HG03196 (cell line): ENCODE measurements at regions not wholly inside any gene's neighbourhood (a gene's known extent, or its start where the extent isn't known, plus 50 kb on each side); places are given as distances from the start of the nearest gene placed in this dataset.
"Not testable (repeated sequence)": the region's sequence is repeated elsewhere in the genome, so short reads cannot be mapped to it uniquely, and the experiment has no call there.

Source experiments
- ATAC-seq: cut with Tn5 transposase; IDR thresholded peaks from one replicate; pipeline ENCODE4 v1.9.1; 2021; ENCODE audit not compliant: unreplicated experiment

DNA sequence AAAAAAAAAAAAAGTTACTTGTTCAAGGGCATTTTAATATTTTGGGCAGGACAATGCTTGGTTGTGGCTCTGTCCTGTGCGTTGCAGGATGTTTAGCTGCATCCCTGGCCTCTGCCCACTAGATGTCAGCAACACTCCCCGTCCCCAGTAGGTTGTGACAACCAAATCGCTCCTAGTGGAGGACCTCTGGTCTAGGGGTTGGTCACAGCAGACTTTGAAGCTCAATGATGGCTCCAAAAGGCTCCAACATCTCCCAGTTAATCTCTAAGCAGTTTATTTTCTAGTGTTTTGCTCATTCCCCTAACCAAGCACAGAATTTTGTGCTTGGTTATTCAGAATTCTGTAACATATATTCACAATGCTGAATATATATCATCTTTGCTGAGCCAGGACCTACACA, 67.0 kb downstream of the CHRNA1 start:
- ATAC-seq, result peak; percentile 82

DNA sequence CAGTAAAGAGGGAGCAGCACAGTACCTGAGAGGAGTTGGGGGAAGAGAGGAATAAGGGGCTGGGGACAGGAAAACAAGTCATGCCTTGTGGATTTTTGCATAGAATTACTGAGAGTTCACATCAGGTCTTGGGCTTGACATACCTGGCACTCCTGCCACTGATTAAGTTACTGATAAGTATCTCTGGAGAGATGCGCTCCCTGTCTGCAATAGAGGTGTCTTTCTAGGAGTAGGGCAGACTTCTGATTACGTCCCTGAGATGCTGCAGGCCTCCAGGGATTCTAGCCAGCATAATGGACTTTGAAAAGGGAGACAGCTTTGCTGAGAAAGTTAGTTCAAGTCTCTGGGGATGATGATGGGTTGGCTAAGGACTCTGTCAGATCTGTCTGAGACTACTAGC, 69.4 kb downstream of the CHRNA1 start:
- ATAC-seq, result no peak

- ATAC-seq, result no peak
Observed at GRCh38 chr2:174694196-174694878, 69.9 kb downstream of the CHRNA1 start.

- no peak for ATAC-seq
Observed at GRCh38 chr2:174693344-174693743, 70.9 kb downstream of the CHRNA1 start.

DNA sequence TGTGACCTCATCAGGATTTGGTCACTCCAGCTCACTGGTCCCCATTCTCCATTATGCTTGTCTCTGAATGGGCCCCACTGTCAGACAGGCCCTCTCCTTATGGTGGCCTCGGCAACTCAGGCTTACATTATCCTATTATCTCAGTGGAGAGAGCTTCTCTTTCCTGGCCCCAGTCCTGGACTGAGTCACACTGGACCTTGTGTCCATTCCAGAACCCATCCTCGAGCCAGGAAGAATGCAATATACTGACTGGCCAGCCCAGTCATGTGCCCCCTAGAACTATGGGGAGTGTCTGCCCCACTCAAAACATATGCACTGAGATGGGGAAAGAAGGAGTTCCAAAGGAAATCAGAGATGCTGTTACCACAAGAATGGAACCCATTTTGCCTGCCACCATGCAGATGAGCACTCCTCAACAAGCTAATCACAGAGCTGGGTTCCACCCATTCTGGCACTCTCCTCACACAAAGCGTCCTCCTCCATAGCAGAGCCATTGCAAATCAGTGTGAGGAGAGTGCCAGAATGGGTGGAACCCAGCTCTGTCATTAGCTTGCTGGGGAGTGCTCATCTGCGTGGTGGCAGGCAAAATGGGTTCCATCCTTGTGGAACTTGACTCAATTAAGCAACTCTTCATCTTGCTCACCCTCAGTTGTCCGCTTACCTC, 71.9 kb downstream of the CHRNA1 start:
- no peak for ATAC-seq

DNA sequence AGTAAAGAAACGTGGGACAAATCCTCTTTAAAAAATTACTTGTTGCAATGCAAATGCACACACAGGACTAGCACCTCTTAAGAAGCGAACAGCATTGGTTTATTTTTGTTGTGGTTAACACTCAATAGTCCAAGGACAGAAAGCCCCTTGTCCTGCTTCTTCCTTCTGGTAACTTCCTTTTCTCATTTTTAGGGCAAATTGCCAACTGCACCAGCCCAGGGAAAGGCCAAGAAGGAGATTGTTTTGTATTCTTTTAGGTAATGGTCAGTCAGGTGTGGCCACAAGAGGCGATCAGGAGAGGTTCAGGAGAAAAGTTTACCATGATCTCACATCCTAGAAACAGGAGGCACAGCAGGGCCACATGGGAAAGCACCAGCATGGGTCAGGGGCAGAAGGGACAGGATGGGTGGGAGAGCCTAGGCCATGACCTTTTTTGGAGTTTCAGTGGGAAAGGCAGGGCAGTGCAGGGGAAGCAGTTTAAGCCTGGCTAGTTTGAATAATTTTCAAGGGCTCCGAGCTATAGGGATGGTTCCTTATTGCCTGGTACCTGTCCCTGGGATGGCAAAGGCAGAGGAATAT, 73.0 kb downstream of the CHRNA1 start:
- no peak for ATAC-seq

- no peak for ATAC-seq
Observed at GRCh38 chr2:174690026-174690425, 74.2 kb downstream of the CHRNA1 start.

DNA sequence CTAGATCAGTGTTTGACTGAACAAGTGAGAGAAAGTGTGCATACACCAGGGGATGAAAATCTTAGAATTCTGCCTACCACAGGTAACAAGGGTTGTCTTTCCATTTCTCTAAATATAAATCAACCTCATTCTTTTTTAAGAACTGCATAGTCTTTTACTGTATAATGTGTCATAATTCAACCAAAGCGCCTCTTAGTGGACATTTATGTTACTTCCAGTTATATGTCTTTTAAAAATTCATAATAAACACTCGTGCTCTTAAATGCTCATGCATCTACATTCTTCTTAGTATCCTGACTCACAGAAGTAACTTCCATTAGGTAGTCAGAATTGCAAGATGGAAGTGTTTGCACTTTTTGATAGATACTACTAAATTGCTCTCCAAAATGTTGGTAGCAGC, 76.2 kb downstream of the CHRNA1 start:
- no peak for ATAC-seq

DNA sequence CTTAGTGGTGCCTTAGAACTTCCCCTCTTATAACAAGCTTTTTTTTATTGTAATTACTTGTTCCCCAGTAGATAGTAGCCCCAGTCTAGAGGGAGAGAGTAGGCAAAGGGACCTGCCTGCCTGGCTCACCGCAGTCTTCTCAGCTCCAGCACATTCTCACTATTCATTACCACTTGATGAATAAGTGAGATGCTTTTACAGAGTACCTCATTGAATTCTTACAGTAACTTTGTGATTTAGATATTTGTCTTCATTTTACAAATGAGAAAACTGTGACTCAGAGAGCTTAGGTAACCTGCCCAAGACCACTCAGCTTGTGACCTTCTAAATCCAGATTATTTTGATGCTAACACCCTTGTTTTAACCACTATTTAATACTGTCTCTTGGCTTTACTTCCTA, 77.8 kb downstream of the CHRNA1 start:
- no peak for ATAC-seq

DNA sequence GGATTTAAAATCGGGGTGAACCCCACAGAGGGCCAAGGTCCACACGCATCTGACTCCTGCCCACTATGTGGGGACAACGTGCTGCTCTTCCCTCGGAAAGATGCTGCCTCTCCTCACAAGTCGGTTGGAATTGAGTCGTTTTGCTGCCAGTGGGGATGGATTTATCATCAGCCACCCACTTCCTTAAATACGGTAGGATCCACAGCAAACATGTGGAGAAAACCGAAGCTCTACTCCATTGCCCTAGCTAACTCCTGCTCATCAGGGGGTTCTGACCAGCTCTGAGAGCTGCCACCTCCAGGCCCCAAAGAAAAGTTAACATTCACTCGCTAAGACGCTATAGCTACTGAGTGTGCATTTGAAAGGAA, 80.9 kb downstream of the CHRNA1 start:
- no peak for ATAC-seq

GRCh38 chr2:174682578-174683391, 81.5 kb downstream of the CHRNA1 start:
- ATAC-seq, result peak; percentile 57

GRCh38 chr2:174682007-174682577, 82.2 kb downstream of the CHRNA1 start:
- ATAC-seq, result peak; percentile 32

- ATAC-seq, result no peak
Observed at GRCh38 chr2:174681099-174682006, 82.9 kb downstream of the CHRNA1 start.

DNA sequence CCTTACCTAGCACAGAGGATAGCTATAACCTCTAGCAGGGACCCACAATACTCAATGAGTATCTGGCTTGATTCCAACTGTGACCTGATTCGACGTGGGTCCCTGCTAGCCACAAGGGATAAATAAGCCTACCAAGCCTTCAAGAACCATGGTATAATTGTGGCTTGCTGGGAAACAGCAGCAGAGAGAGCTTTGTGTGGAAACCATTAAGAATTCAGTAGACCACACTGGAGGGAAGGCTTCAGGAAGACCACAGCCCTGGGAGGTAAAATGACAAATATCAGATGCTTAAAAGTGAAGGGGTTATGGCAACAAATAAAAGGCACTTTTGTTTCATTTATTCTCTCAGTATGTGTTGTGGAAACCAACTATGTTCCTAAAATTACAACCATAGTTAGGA, 82.6 kb upstream of the WIPF1 start:
- ATAC-seq, result no peak

- no peak for ATAC-seq
Observed at GRCh38 chr2:174678395-174678794, 80.8 kb upstream of the WIPF1 start.

- ATAC-seq, result no peak
Observed at GRCh38 chr2:174675615-174676014, 78.0 kb upstream of the WIPF1 start.

DNA sequence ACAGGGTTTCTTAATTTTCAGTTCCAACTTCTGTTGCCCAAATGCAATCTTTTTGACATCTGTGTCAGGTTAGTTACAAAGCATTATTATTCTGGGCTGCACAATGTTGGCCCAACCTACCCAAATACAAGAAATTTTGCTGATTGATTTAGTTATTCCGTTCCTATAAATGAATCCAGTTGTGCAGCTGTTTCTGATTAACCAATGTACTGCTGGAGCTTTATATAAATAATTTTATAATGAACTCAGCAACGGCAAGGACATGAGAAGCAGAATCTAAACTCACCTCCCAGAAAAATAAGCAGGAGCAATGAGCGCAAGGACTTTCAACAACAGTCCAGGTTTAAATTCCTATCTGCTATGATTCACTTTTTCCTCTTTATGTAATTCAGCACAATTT, 76.3 kb upstream of the WIPF1 start:
- no peak for ATAC-seq

DNA sequence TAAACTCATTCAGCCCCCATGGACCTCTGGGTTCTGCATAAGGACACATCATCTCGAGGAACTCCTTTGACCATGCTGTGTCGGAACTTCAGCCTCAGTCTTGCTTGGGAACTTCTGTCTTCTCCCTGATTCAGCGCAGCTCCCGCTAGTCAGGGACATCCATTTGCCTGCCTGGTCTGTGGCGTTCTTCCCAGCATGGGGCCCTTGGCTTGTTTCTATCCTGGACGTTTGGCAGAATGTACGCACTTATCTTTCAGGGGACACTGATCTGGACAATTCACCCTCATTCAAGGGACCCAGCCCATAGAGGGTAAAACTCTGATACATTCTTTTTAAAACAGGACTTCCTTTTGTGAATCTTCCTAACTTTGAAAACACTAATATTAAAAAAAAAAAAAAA, 75.8 kb upstream of the WIPF1 start:
- no peak for ATAC-seq

- ATAC-seq, result not testable (repeated sequence)
Observed at GRCh38 chr2:174671532-174671931, 73.9 kb upstream of the WIPF1 start.

GRCh38 chr2:174670446-174670845, 72.8 kb upstream of the WIPF1 start:
- ATAC-seq, result no peak
